H9 (cell line): ENCODE measurements at regions not wholly inside any gene's neighbourhood (a gene's known extent, or its start where the extent isn't known, plus 50 kb on each side); places are given as distances from the start of the nearest gene placed in this dataset.

Source experiments
- DNase-seq: peaks from one replicate; pipeline ENCODE4 v3.0.0-alpha.2; 2017
- H2AFZ ChIP-seq: one replicate; pipeline ENCODE4 v1.6.1; 2013; ENCODE audit warnings: mild to moderate bottlenecking, low read length, control low read depth, moderate library complexity
- H2AK5ac ChIP-seq: 2 replicates; pipeline ENCODE4 v1.6.1; 2013; ENCODE audit warnings: low read length, control low read depth, mixed read lengths; ENCODE audit not compliant: insufficient read length
- H2BK120ac ChIP-seq: one replicate; pipeline ENCODE4 v1.6.1; 2013; ENCODE audit warnings: low read depth, mild to moderate bottlenecking, low read length, control low read depth, inconsistent platforms; ENCODE audit not compliant: poor library complexity, severe bottlenecking
- H2BK12ac ChIP-seq: 2 replicates; pipeline ENCODE4 v1.6.1; 2013; ENCODE audit warnings: low read length, control low read depth, mixed read lengths, low read depth; ENCODE audit not compliant: insufficient read length
- H2BK15ac ChIP-seq: 2 replicates; pipeline ENCODE4 v1.6.1; 2013; ENCODE audit warnings: low read depth, low read length, control low read depth
- H2BK20ac ChIP-seq: one replicate; pipeline ENCODE4 v1.6.1; 2013; ENCODE audit warnings: low read depth, mild to moderate bottlenecking, low read length, control low read depth, inconsistent platforms; ENCODE audit not compliant: poor library complexity, severe bottlenecking
- H2BK5ac ChIP-seq: 2 replicates; pipeline ENCODE4 v1.6.1; 2013; ENCODE audit warnings: low read length, control low read depth, mixed read lengths; ENCODE audit not compliant: insufficient read length
- H3K14ac ChIP-seq: 2 replicates; pipeline ENCODE4 v1.6.1; 2013; ENCODE audit warnings: low read length, control low read depth; ENCODE audit not compliant: insufficient read depth
- H3K18ac ChIP-seq: 2 replicates; pipeline ENCODE4 v1.6.1; 2013; ENCODE audit warnings: low read depth, mild to moderate bottlenecking, mixed read lengths, low read length, control low read depth; ENCODE audit not compliant: insufficient read length
- H3K23ac ChIP-seq: 2 replicates; pipeline ENCODE4 v1.6.1; 2013; ENCODE audit warnings: low read length, control low read depth, mixed read lengths, low read depth; ENCODE audit not compliant: insufficient read length
- H3K23me2 ChIP-seq: 2 replicates; pipeline ENCODE4 v1.6.1; 2013; ENCODE audit warnings: low read depth, mild to moderate bottlenecking, mixed read lengths, low read length, control low read depth; ENCODE audit not compliant: insufficient read length, poor library complexity, severe bottlenecking
- H3K27ac ChIP-seq: 2 replicates; pipeline ENCODE4 v1.5.1; 2013; ENCODE audit warnings: low read length, control low read depth, mixed read lengths, low read depth; ENCODE audit not compliant: insufficient read length
- H3K27me3 ChIP-seq: 2 replicates; pipeline ENCODE4 v1.6.1; 2013; ENCODE audit warnings: low read length, control low read depth, inconsistent platforms; ENCODE audit not compliant: insufficient read depth
- H3K4ac ChIP-seq: 2 replicates; pipeline ENCODE4 v1.6.1; 2013; ENCODE audit warnings: low read depth, mild to moderate bottlenecking, control low read depth, inconsistent platforms, low read length, moderate library complexity
- H3K4me1 ChIP-seq: 2 replicates; pipeline ENCODE4 v1.6.1; 2013; ENCODE audit warnings: low read length, control low read depth, inconsistent platforms; ENCODE audit not compliant: insufficient read depth
- H3K4me2 ChIP-seq: 2 replicates; pipeline ENCODE4 v1.6.1; 2013; ENCODE audit warnings: low read length, control low read depth, mixed read lengths; ENCODE audit not compliant: insufficient read length, insufficient read depth
- H3K56ac ChIP-seq: 2 replicates; pipeline ENCODE4 v1.6.1; 2013; ENCODE audit warnings: low read depth, mild to moderate bottlenecking, mixed read lengths, low read length, control low read depth; ENCODE audit not compliant: insufficient read length
- H3K79me1 ChIP-seq: 2 replicates; pipeline ENCODE4 v1.6.1; 2013; ENCODE audit warnings: low read depth, mild to moderate bottlenecking, moderate library complexity, low read length, control low read depth, inconsistent platforms; ENCODE audit not compliant: insufficient read depth, poor library complexity, severe bottlenecking
- H3K79me2 ChIP-seq: 2 replicates; pipeline ENCODE4 v1.6.1; 2013; ENCODE audit warnings: low read length, control low read depth, inconsistent platforms; ENCODE audit not compliant: insufficient read depth
- H3K9ac ChIP-seq: 2 replicates; pipeline ENCODE4 v1.6.1; 2013; ENCODE audit warnings: low read length, control low read depth, mixed read lengths; ENCODE audit not compliant: insufficient read length; ENCODE audit errors: extremely low read depth
- H3K9me3 ChIP-seq: one replicate; pipeline ENCODE4 v1.6.1; 2013; ENCODE audit warnings: low read depth, low read length, inconsistent platforms; ENCODE audit not compliant: control insufficient read depth
- H3T11ph ChIP-seq: one replicate; pipeline ENCODE4 v1.6.1; 2013; ENCODE audit warnings: mild to moderate bottlenecking, low read length, control low read depth, inconsistent platforms
- H4K20me1 ChIP-seq: one replicate; pipeline ENCODE4 v1.6.1; 2013; ENCODE audit not compliant: control insufficient read depth, insufficient read length, insufficient read depth
- H4K5ac ChIP-seq: 2 replicates; pipeline ENCODE4 v1.6.1; 2013; ENCODE audit warnings: low read depth, mild to moderate bottlenecking, mixed read lengths, low read length, control low read depth; ENCODE audit not compliant: insufficient read length
- H4K8ac ChIP-seq: replicated peaks from 2 replicates; pipeline ENCODE4 v1.6.1; 2013; ENCODE audit warnings: low read length, control low read depth, mixed read lengths, low read depth; ENCODE audit not compliant: insufficient read length
- H4K91ac ChIP-seq: 2 replicates; pipeline ENCODE4 v1.6.1; 2013; ENCODE audit warnings: low read depth, mild to moderate bottlenecking, moderate library complexity, mixed read lengths, low read length, control low read depth; ENCODE audit not compliant: insufficient read length
- H3K27ac Mint-ChIP-seq, 3 experiments: 2 replicates in 2 of 3; 3 replicates in 1 of 3; pipeline ENCODE4 v1.8.0; 2020 to 2021; ENCODE audit warnings: mixed read lengths in 3 of 3, mild to moderate bottlenecking in 1 of 3, moderate library complexity in 1 of 3
- H3K27me3 Mint-ChIP-seq: 2 replicates; pipeline ENCODE4 v1.8.0; 2021; ENCODE audit warnings: low read depth, mild to moderate bottlenecking, moderate library complexity, mixed read lengths
- H3K36me3 Mint-ChIP-seq, 3 experiments: 2 replicates in 2 of 3; 3 replicates in 1 of 3; pipeline ENCODE4 v1.8.0; 2020 to 2021; ENCODE audit warnings: low read depth in 3 of 3, mixed read lengths in 3 of 3; ENCODE audit not compliant: insufficient read depth in 1 of 3
- H3K4me1 Mint-ChIP-seq, 2 experiments: 2 replicates each; pipeline ENCODE4 v1.8.0; 2020; ENCODE audit warnings: mixed read lengths in 2 of 2
- H3K4me3 Mint-ChIP-seq, 2 experiments: 2 replicates in 1 of 2; 3 replicates in 1 of 2; pipeline ENCODE4 v1.8.0; 2020 to 2021; ENCODE audit warnings: mild to moderate bottlenecking in 2 of 2, mixed read lengths in 2 of 2, moderate library complexity in 1 of 2
- H3K9me3 Mint-ChIP-seq, 2 experiments: 2 replicates in 1 of 2; 3 replicates in 1 of 2; pipeline ENCODE4 v1.8.0; 2020; ENCODE audit warnings: mild to moderate bottlenecking in 2 of 2, mixed read lengths in 2 of 2, moderate library complexity in 1 of 2
- WGBS: extraction: QIAGEN DNeasy Blood & Tissue Kit; methylation state at CpG from one replicate; pipeline ENCODE4 v1.1.7; 2013; ENCODE audit warnings: missing lambda C conversion rate, low lambda C conversion rate, mixed read lengths; ENCODE audit not compliant: insufficient read length; ENCODE audit errors: extremely low coverage; 5-methylcytosine and 5-hydroxymethylcytosine counted together
- TF ChIP-seq, protein P1 (sequence below): fragments of 200-600 bp; sonication (generic); conservative IDR thresholded peaks from 3 replicates; pipeline ENCODE4 v1.8.0; 2021; ENCODE audit warnings: antibody characterized with exemption, mild to moderate bottlenecking

DNA sequence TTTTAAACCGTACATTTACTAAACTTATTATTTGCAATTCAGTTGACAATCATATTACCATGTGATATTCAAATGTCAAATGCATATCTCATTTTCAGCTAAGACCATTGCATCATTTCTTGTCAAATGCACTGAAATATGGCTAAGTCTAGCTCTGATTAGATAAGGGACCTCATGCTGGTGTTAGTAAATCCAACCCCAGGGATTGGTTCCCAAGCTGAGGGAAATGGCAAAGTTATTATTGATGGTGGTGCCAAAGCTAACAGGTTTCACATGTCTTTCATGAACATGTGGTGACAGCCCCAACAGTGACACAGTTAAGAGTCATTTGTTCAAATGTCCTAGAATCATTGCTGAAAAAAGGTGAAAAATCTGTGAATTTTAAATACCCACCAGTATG, 641.1 kb downstream of the MECOM start:
- Histone ChIP-seq H3K14ac (no peak overlapping the region), H3K9ac (no peak overlapping the region), H3K4ac (no peak overlapping the region), H3K27me3 (no peaks in the 10 kb centered on the region), H2AK5ac (no peak overlapping the region), H3K9me3 (no peaks in the 10 kb centered on the region), H3K23me2 (no peaks in the 10 kb centered on the region), H3K79me2 (no peaks in the 10 kb centered on the region), H2BK12ac (no peak overlapping the region), H2BK5ac (no peak overlapping the region), H2BK120ac (no peak overlapping the region), H3K4me2 (no peak overlapping the region), H2BK15ac (no peak overlapping the region), H3K18ac (no peak overlapping the region), H3K79me1 (no peaks in the 10 kb centered on the region), H4K20me1 (no peaks in the 10 kb centered on the region), H3K23ac (no peak overlapping the region), H3T11ph (no peak overlapping the region), H3K27ac (no peak overlapping the region), H3K4me1 (no peaks in the 10 kb centered on the region), H3K56ac (no peak overlapping the region), H4K5ac (no peak overlapping the region), H2BK20ac (no peak overlapping the region), H4K91ac (no peak overlapping the region), H4K8ac (no peak overlapping the region), H2AFZ (no peak overlapping the region)
- peaks cover 0 to 2% of the 10 kb centered on the region in 2 experiments; a peak in 1 of 5 replicates for H3K9me3 Mint-ChIP-seq
- no peak overlapping the region for H3K4me3 Mint-ChIP-seq
- H3K36me3 Mint-ChIP-seq, result no peaks in the 10 kb centered on the region; a peak in 1 of 7 replicates
- WGBS, result 100% methylated on average over 1 of the region's 1 CpG
- TF ChIP-seq, protein P1, sequence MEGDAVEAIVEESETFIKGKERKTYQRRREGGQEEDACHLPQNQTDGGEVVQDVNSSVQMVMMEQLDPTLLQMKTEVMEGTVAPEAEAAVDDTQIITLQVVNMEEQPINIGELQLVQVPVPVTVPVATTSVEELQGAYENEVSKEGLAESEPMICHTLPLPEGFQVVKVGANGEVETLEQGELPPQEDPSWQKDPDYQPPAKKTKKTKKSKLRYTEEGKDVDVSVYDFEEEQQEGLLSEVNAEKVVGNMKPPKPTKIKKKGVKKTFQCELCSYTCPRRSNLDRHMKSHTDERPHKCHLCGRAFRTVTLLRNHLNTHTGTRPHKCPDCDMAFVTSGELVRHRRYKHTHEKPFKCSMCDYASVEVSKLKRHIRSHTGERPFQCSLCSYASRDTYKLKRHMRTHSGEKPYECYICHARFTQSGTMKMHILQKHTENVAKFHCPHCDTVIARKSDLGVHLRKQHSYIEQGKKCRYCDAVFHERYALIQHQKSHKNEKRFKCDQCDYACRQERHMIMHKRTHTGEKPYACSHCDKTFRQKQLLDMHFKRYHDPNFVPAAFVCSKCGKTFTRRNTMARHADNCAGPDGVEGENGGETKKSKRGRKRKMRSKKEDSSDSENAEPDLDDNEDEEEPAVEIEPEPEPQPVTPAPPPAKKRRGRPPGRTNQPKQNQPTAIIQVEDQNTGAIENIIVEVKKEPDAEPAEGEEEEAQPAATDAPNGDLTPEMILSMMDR, result no peak
- DNase-seq, result no peak
- H3K27me3 Mint-ChIP-seq, result no peaks in the 10 kb centered on the region
- H3K27ac Mint-ChIP-seq, result no peak overlapping the region
- H3K4me1 Mint-ChIP-seq, result peaks cover 0 to 4% of the 10 kb centered on the region in 2 experiments; a peak in 1 of 4 replicates
